Mammary epithelial cell (primary cell): ENCODE measurements at regions not wholly inside any gene's neighbourhood (a gene's known extent, or its start where the extent isn't known, plus 50 kb on each side); places are given as distances from the start of the nearest gene placed in this dataset.

Experiments used
- EZH2 ChIP-seq: IDR thresholded peaks from 2 replicates; pipeline ENCODE4 v1.6.1; 2012; ENCODE audit warnings: low read length, inconsistent platforms, borderline replicate concordance
- TF ChIP-seq, protein P1 (sequence below), 2 donors: IDR thresholded peaks in 1 of 2; conservative IDR thresholded peaks in 1 of 2; 2 replicates each; pipeline ENCODE4 v1.5.1; 2011 to 2012; ENCODE audit warnings: inconsistent platforms in 2 of 2, low read length in 2 of 2, mild to moderate bottlenecking in 2 of 2, control low read depth in 1 of 2, low read depth in 1 of 2; ENCODE audit not compliant: insufficient read depth in 1 of 2; ENCODE audit errors: extremely low read depth in 1 of 2

DNA sequence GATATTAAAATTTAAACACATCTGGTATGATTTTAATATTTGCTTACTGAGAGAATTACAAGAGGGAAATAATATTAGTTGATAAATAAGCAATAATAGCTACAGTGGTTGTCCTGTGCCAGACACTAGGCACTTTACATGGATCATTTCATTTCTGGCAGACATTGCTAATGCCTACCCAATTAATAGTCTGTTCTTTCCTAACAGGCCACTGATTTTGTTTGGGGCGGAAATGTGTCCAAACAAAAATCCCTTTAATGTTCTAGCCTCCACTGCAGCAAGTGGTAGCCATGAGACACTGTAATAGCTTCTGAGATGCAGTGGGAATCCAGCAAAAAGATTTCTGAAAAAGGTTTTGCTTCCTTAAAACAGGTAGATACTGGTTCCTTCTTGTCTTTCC lies 527.4 kb downstream of the CSNK1G3 start:
- TF ChIP-seq, protein P1, sequence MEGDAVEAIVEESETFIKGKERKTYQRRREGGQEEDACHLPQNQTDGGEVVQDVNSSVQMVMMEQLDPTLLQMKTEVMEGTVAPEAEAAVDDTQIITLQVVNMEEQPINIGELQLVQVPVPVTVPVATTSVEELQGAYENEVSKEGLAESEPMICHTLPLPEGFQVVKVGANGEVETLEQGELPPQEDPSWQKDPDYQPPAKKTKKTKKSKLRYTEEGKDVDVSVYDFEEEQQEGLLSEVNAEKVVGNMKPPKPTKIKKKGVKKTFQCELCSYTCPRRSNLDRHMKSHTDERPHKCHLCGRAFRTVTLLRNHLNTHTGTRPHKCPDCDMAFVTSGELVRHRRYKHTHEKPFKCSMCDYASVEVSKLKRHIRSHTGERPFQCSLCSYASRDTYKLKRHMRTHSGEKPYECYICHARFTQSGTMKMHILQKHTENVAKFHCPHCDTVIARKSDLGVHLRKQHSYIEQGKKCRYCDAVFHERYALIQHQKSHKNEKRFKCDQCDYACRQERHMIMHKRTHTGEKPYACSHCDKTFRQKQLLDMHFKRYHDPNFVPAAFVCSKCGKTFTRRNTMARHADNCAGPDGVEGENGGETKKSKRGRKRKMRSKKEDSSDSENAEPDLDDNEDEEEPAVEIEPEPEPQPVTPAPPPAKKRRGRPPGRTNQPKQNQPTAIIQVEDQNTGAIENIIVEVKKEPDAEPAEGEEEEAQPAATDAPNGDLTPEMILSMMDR (conservative IDR thresholded peaks at IDR 0.05 in 1 of 2, IDR thresholded peaks at IDR 0.05 in 1 of 2; ENCODE audit: extremely low read depth in 1 of 2, insufficient read depth in 1 of 2, low read depth in 1 of 2, low read length in 2 of 2) = no peak
- no peak for TF ChIP-seq EZH2
